GM12873 (cell line): ENCODE measurements at regions not wholly inside any gene's neighbourhood (a gene's known extent, or its start where the extent isn't known, plus 50 kb on each side); places are given as distances from the start of the nearest gene placed in this dataset.

Source experiments
- TF ChIP-seq, protein P1 (sequence below): IDR thresholded peaks from 2 replicates; pipeline ENCODE4 v1.5.1; 2012; ENCODE audit warnings: low read depth, mild to moderate bottlenecking, moderate library complexity, low read length, control low read depth; ENCODE audit not compliant: insufficient read depth; ENCODE audit errors: missing control alignments

DNA sequence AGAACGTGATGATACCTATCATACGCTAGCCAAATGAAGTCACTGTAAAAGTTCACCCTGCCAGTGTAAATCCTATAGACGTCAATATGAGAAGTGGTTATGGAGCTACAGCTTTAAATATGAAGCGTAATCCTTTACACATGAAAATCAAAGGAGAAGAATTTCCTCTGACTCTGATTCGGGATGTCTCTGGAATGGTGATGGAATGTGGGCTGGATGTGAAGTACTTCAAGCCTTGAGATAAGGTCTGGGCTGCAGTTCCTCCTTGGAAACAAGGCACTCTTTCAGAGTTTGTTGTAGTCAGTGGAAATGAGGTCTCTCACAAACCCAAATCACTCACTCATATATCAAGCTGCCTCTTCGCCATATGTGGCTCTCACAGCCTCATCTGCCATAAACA, 53.1 kb upstream of the NAP1L1 start:
- TF ChIP-seq, protein P1, sequence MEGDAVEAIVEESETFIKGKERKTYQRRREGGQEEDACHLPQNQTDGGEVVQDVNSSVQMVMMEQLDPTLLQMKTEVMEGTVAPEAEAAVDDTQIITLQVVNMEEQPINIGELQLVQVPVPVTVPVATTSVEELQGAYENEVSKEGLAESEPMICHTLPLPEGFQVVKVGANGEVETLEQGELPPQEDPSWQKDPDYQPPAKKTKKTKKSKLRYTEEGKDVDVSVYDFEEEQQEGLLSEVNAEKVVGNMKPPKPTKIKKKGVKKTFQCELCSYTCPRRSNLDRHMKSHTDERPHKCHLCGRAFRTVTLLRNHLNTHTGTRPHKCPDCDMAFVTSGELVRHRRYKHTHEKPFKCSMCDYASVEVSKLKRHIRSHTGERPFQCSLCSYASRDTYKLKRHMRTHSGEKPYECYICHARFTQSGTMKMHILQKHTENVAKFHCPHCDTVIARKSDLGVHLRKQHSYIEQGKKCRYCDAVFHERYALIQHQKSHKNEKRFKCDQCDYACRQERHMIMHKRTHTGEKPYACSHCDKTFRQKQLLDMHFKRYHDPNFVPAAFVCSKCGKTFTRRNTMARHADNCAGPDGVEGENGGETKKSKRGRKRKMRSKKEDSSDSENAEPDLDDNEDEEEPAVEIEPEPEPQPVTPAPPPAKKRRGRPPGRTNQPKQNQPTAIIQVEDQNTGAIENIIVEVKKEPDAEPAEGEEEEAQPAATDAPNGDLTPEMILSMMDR = no peak

DNA sequence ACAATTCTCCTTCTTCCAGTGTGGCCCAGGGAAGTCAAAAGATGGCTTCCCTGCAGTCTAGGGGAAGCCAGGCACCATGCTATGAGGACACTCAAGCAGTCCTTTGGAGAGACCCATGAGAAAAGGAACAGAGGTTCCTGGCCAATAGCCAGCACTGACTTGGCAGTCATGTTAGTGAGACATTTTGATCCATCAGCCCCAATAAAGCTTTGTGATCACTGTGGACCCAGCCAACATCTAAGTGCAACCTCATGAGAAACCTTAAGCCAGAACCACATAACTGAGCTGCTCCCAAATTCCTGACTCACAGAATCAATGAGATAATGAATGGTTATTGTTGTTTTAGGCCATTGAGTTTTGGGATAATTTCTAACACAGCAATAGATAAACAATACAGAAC, 51.0 kb upstream of the NAP1L1 start:
- TF ChIP-seq, protein P1 = no peak
